ENCODE measurements at regions not wholly inside any gene's neighbourhood (a gene's known extent, or its start where the extent isn't known, plus 50 kb on each side); places are given as distances from the start of the nearest gene placed in this dataset.

DNA sequence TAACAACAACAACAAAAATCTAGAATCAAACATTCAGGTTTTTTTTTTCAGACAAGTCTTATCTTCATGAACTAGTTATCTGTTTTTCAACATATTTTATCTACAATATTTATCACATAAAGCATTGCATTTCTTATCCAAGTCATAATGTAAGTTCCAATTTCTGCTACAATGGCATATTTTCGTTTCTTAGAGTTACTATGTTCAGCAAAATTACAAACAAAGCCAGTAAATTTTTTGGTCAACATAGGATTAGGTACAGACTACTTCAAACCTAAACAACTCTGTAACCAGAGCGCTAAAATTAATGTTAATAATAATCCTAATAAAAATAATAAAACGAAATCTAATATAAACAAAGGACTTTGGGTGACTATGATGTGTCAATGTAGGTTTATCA lies 165.4 kb upstream of the TACR3 start:
- TF ChIP-seq CTCF (optimal IDR thresholded peaks at IDR 0.05 in 1 of 3, IDR thresholded peaks at IDR 0.05 in 1 of 3, conservative IDR thresholded peaks at IDR 0.05 in 1 of 3; ENCODE audit: extremely low read depth in 1 of 3, insufficient read depth in 2 of 3, low read length in 3 of 3) (no peak), EZH2 (IDR thresholded peaks at IDR 0.05; ENCODE audit: low read length) (no peak)
